GM19099 (cell line): ENCODE measurements at regions not wholly inside any gene's neighbourhood (a gene's known extent, or its start where the extent isn't known, plus 50 kb on each side); places are given as distances from the start of the nearest gene placed in this dataset.

Source experiments
- POLR2A ChIP-seq: IDR thresholded peaks from 3 replicates; pipeline ENCODE4 v1.6.1; 2011; ENCODE audit warnings: low read depth; ENCODE audit not compliant: insufficient read length; ENCODE audit errors: extremely low read depth

DNA sequence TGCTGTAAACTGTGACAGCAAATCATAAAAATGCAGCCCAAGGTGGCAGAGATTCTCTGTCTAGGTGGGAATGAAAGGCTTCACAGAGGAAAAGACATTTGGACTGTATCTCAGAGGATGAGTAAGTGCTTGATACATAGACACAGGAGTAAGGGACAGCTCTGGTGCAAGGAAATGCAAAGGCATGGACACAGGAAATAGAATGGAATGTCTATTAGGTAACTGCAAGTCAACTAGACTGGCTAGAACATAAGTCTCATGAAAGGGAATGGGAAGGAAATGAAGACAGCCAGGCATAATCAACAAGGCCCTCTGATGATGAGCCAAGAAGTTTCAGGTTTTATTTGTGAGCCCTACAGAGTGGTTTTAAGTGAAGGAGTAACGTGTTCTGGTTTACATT, 321.7 kb downstream of the SUCLA2 start:
- no peak for TF ChIP-seq POLR2A

GRCh38 chr13:47678201-47678968, 322.7 kb downstream of the SUCLA2 start:
- TF ChIP-seq POLR2A, result no peak

DNA sequence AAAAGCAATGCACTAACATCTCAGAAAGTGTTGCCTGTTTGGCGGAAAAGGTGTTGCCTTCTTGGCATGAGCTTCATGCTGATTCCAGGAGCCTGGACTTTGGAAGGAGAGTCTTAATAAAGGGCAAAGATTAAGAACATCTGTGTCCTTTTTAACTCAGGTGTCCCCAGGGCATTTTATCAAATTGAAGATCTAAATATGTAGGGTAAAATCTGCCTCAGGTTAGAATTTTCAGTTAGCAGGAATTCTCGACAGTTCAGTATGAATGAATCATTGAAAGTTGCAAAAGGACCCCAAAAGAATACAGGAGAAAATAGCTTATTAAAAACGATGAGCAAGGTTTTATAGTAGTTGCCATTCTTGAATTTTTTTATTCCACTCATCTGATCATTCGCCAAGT, 325.2 kb downstream of the SUCLA2 start:
- no peak for TF ChIP-seq POLR2A

GRCh38 chr13:47673009-47673850, 327.8 kb downstream of the SUCLA2 start:
- no peak for TF ChIP-seq POLR2A

- no peak for TF ChIP-seq POLR2A
Measured at GRCh38 chr13:47672245-47673008, 328.6 kb downstream of the SUCLA2 start.

GRCh38 chr13:47671776-47672175, 329.3 kb downstream of the SUCLA2 start:
- no peak for TF ChIP-seq POLR2A

GRCh38 chr13:47665043-47665442, 336.0 kb downstream of the SUCLA2 start:
- no peak for TF ChIP-seq POLR2A

GRCh38 chr13:47661076-47661475, 340.0 kb downstream of the SUCLA2 start:
- no peak for TF ChIP-seq POLR2A

GRCh38 chr13:47656651-47657050, 344.4 kb downstream of the SUCLA2 start:
- TF ChIP-seq POLR2A, result no peak

DNA sequence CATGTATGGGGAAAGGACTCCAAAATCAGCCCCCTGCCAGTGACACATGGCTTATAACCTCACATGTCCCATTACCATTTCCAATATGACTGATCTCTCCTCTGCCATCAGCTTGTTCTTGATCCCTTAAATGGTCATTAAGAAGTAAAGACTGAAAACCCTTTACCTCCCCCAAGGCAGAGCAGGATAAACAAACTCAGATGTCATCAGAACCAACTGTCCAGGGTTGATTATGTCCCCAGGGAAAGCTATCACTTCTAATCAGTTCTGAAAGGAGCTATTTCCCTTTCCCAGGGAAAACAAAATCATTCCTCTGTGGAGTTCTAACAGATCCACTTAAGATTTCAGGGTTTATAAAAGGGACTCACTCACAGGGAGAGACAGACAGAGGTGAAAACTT, 350.9 kb downstream of the SUCLA2 start:
- no peak for TF ChIP-seq POLR2A

- TF ChIP-seq POLR2A, result no peak
Measured at GRCh38 chr13:47647001-47647400, 354.1 kb downstream of the SUCLA2 start.

- no peak for TF ChIP-seq POLR2A
Measured at GRCh38 chr13:47646298-47646697, 354.8 kb downstream of the SUCLA2 start.

DNA sequence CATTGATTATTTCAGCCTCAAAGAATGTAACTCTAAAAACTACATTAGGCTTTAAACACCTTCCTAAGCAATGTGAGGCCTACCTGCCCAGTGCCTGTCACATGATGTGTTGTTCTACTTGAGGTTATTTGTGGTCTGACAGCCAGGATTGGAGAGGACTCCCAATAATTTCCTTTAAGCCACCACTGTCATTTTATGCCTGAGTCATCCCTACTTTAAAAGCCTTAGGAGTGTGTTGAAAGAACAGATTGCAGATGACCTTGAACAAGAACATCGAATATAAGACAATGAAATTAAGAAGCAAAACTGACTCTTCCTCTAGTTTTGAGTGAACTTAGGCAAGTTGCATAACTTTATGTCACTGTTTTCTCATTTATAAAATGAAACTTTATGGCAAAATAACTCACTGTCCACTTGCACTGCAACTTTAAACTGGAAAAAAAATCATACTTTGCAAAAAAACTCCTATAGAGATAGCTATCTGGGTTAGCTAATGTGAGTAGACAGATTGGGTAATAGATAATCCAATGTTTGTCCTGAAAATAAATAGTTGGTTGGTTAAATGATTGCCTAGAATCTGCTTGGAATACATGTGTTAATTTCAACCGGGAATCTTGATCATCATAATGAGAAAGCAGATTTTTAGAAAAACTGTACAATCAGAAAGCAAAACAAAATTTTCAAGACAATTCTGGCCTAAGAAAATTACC, 361.2 kb downstream of the SUCLA2 start:
- no peak for TF ChIP-seq POLR2A

GRCh38 chr13:47638627-47639026, 362.4 kb downstream of the SUCLA2 start:
- no peak for TF ChIP-seq POLR2A

DNA sequence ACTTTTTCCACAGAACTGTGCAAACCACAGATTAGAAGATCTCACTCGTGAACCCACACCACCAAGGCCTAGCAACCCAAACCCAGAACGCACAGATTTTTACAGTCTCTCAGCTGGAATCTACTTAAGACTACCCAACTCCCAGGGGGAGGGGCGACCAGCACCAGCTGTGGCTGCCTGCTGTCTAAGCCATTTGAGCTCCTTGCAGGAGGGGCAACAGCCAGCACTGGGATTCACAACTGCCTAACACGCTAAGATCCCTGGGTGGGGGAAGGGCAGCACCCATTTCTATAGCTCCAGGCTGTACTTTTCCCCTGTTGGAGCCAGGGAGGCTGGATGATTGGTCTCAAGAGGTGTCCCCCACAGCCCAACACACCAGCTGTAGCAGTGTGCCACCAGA, 368.8 kb downstream of the SUCLA2 start:
- no peak for TF ChIP-seq POLR2A
